Kasumi-1 (cell line): ENCODE measurements at regions not wholly inside any gene's neighbourhood (a gene's known extent, or its start where the extent isn't known, plus 50 kb on each side); places are given as distances from the start of the nearest gene placed in this dataset.
A peak's percentile ranks its signal among the peaks of the same experiment; 100 is the strongest.
"Not testable (repeated sequence)": the region's sequence is repeated elsewhere in the genome, so short reads cannot be mapped to it uniquely, and the experiment has no call there.

Source experiments
- DNase-seq, 2 experiments: peaks; one replicate each; lab custom pipeline; 2025; lab: John Stamatoyannopoulos, UW

GRCh38 chr10:52368725-52369124, 54.6 kb downstream of the DKK1 start:
- no peak for DNase-seq

- not testable (repeated sequence) for DNase-seq
Observed at GRCh38 chr10:52374207-52374606, 60.1 kb downstream of the DKK1 start.

- DNase-seq = no peak
Observed at GRCh38 chr10:52376694-52377354, 62.7 kb downstream of the DKK1 start.

DNA sequence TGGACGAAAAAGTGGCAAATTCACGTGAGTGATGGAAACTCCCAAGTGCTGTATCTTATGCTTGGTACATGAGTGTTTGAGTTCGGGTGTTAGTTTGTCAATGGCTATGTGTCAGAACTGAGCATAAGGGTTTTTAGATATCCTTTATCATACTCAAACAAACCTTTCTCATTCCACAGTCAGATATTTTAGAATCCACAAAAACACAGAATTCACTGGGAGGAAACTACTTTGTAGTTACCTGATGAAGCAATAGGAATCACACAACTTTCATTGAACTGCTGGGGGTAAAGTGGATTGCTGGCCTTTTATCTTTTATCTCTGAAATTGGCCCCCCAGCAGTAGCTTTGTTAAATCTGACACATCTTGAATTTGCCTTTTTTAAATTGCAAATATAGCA, 64.0 kb downstream of the DKK1 start:
- DNase-seq = no peak

- no peak for DNase-seq
Observed at GRCh38 chr10:52379287-52379686, 65.2 kb downstream of the DKK1 start.

- no peak for DNase-seq
Observed at GRCh38 chr10:52383088-52383487, 69.0 kb downstream of the DKK1 start.

DNA sequence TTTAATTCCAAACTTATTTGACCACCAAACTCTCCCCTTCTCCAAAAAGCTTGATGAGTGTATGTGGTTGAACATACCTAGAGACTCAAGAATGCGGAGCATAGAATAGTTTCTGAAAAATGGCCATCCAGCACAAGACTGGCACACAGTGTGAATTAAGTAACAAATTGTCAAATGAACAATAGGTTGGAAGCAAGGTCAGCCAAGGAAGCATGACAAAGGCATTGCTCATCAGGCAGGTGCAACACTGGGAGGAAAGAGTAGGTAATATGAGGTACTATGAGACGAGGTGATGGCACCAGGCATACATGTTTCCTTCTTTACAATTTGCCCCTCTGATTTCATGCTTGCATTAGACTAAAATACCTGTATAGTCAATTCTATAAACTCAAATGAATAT, 73.7 kb downstream of the DKK1 start:
- DNase-seq = no peak

- DNase-seq = no peak
Observed at GRCh38 chr10:52390388-52390787, 76.3 kb downstream of the DKK1 start.

- DNase-seq = no peak
Observed at GRCh38 chr10:52391927-52392602, 78.0 kb downstream of the DKK1 start.

GRCh38 chr10:52394246-52394645, 80.2 kb downstream of the DKK1 start:
- no peak for DNase-seq

DNA sequence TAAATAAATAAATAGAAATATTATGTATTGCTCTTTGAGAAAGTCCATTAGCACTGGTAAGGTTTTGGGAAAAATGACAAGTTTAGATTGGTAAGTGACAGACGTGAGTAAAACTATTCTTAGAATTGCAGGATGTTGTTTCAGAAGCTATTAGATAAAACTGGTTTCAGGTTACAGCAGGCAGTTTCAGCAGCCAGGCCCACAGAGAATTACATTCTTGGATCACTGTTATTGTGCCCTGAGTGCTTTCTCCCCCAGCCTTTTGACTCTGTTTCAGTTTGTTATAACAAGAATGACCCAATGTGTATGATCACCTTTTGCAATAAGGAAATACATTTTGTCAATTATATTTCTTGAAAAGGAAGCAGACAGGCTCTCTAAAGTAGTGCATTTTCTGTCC, 86.5 kb downstream of the DKK1 start:
- DNase-seq = no peak

GRCh38 chr10:52403801-52404200, 89.7 kb downstream of the DKK1 start:
- DNase-seq = not testable (repeated sequence)

- no peak for DNase-seq
Observed at GRCh38 chr10:52409195-52409594, 95.1 kb downstream of the DKK1 start.

DNA sequence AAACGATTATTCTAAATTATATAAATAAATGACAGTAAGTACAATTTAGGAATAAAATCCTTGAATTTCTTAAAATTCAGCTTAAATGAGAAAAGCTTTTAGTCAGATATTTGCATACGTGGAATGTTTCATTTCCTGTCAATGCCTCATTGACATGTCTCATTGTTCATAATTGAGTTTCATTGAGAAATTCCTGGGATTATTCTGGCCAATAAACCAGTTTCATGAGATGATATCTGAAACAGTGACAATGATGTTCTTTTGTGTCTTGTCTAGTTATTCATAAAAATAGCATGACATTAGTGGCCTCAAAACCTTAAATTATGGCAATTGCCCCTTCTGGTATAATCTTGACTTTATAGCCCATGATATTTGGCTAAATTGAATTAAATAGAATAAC, 95.8 kb downstream of the DKK1 start:
- no peak for DNase-seq

GRCh38 chr10:52410916-52411315, 96.8 kb downstream of the DKK1 start:
- DNase-seq = no peak

- no peak for DNase-seq
Observed at GRCh38 chr10:52419281-52419680, 105.2 kb downstream of the DKK1 start.

DNA sequence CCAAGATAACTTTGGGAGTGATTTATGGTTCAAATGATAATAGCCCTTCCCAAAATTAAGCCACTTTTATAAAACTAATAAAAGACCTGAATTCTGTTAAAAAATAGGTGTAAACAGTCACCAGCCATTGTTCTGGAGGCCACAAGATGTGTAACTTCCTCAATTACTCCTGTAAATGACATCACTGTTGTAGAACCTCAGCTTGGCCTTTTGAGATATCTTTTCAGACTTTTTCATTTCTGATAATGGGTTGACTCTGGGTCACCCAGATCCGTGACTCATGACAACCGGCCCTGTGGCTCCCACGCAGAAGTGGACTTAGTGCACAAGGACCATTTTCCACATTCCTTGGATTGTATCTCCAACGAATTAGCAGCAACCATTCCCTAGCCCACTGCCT, 106.6 kb downstream of the DKK1 start:
- peak in 1 of 2 experiments; percentile 45 for DNase-seq

DNA sequence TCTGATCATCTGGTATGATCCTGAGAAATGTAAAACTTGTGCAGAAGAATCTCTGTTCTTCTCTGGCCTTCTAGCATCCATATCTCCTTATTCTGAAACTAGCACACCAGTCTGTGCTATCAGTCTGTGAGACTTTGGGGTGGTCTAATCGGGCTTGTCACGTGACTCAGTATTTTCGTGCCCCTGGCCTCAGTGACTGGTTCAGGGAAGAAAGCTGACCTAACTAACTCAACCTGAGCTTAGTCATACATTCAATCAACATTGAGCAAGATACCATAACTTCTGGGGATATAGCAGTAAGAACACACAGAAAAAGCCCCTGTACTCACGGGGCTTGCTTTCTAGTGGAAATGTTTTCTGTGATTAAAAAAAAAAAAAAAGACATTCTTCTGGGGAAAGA, 109.3 kb downstream of the DKK1 start:
- no peak for DNase-seq

GRCh38 chr10:52424341-52424740, 110.3 kb downstream of the DKK1 start:
- no peak for DNase-seq

- no peak for DNase-seq
Observed at GRCh38 chr10:52434734-52435133, 120.7 kb downstream of the DKK1 start.

DNA sequence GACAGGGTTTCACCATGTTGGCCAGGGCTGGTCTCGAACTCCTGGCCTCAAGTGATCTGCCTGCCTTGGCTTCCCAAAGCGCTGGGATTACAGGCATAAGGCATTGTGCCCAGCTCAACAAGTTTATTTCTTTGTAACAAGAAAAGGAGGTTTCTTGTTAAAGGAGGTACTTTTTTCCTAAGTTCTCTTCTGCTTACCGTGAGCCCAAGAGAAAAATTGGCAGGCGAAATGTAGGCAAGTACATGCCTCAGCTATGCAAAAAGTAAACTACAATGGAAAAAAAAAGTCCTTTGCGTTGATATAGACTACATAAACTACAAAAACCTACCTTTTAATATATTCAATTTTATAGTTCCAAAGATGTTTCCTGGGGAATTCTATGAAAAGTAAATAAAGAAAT, 122.6 kb downstream of the DKK1 start:
- DNase-seq = no peak

DNA sequence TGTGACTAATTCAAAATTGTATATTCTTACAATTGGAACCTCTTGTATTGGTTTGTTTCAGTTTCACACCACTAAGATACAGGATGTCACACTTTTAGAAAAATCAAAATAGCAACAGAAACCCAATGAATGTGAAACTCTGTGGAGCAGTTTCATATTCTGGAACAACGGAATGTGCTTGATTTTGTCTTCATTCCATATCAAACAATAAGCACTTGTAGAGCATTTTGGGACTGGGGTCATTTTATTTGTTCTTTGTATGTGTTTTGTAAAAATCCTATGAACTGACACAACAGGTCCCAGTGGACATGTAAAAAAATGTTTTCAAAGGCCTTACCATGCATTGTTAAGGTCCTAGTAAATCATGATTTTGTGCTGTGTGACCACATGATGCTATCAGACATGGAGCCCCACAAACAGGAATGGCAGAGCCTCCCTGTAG, 123.1 kb downstream of the DKK1 start:
- DNase-seq = no peak

DNA sequence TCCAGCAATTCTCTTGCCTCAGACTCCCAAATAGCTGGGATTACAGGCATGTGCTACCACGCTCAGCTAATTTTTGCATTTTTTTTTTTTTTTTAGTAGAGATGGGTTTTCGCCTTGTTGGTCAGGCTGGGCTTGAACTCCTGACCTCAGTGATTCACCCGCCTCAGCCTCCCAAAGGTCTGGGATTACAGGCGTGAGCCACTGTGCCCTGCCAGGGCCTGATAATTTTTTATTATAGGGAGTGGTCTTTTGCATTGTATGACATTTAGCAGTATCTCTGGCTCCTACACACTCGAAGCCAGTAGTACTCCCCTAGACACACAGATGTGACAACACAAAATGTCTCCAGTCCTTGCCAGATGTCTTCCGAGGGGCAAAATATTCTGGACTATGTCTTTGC, 124.0 kb downstream of the DKK1 start:
- no peak for DNase-seq
